ENCODE measurements at regions not wholly inside any gene's neighbourhood (a gene's known extent, or its start where the extent isn't known, plus 50 kb on each side); places are given as distances from the start of the nearest gene placed in this dataset.
"Not testable (repeated sequence)": the region's sequence is repeated elsewhere in the genome, so short reads cannot be mapped to it uniquely, and the experiment has no call there.

DNA sequence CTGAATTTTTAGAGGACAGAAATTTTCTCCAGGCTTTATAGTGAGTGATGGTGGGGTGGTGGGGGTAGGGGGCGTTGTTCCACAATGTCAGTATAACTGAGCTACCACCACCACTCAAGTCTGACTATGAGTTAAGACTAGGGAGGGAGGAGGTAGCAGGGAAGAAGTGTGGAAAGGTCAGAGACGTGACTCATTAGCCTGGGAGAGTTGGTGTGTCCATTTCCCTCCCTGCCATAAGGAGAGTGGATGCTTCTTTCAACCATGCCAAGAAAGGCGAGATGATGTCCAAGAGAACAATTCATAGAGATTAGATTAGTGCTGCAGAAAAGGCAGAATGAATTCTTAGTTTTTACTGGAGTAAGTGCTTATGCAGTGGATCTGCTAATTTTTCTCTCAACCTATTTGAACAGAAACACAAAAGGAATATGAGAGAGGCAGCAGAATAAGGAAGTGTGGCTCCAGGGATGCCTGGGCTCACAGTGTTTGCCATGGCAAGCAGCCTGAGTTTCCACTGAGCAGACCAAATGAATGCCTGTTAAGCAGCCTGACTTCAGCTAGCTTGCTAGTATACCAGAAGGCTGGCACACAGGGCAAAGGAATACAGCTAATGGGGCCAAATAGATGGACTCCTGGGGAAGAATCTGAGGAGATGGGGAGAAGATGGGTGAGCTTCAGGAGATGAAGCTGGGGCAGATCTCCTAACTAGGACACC is 708.9 kb downstream of the NTRK3 start:
- peaks cover 11% of the 10 kb centered on the region for H3K9me3 ChIP-seq
- intact Hi-C loops (cut with DNase I, micrococcal nuclease), result loop anchor here in 1 of 2 donors (5.0 kb wide), 1 partner anchor 110 kb away; no protein-coding TSS in a partner anchor
- ATAC-seq (no peak), DNase-seq (no peak)
- no peaks in the 10 kb centered on the region for H3K4me1 ChIP-seq (ENCODE audit: low read depth)
- no peak overlapping the region for H3K4me3 ChIP-seq
- no peaks in the 10 kb centered on the region for H3K36me3 ChIP-seq (ENCODE audit: low read depth)
- no peak for TF ChIP-seq CTCF (IDR thresholded peaks at IDR 0.05)

DNA sequence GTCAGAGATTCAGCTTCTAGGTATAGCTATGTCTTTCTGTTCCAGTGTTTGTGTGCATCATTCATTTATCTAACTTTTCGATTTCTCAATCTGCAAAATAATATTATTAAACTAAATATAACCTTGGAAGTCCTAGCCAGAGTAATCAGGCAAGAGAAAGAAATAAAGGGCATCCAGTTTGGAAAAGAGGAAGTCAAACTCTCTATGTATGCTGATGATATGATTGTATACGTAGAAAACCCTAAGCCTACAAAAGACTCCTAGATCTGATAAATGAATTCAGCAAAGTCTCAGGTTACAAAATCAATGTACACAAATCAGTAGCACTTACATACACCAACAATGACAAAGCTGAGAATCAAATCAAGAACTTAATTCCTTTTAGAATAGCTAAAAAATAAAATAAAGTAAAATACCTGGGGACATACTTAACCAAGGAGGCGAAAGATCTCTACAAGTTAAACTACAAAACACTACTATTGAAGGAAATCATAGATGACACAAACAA is 718.2 kb downstream of the NTRK3 start:
- no peaks in the 10 kb centered on the region for H3K36me3 ChIP-seq (ENCODE audit: low read depth)
- H3K9me3 ChIP-seq, result peaks cover 4% of the 10 kb centered on the region
- no peak for ATAC-seq
- no peak for DNase-seq
- H3K4me1 ChIP-seq (ENCODE audit: low read depth), result no peaks in the 10 kb centered on the region
- no peak for TF ChIP-seq CTCF (IDR thresholded peaks at IDR 0.05)
- intact Hi-C loops (cut with DNase I, micrococcal nuclease), result no loop called here
- no peak overlapping the region for H3K4me3 ChIP-seq

- DNase-seq, result no peak
- Histone ChIP-seq H3K36me3 (ENCODE audit: low read depth) (no peaks in the 10 kb centered on the region), H3K9me3 (peaks cover 6% of the 10 kb centered on the region), H3K4me1 (ENCODE audit: low read depth) (no peaks in the 10 kb centered on the region), H3K4me3 (no peak overlapping the region)
- no peak for TF ChIP-seq CTCF (IDR thresholded peaks at IDR 0.05)
- ATAC-seq, result no peak
- intact Hi-C loops (cut with DNase I, micrococcal nuclease), result no loop called here
Observed at GRCh38 chr15:87537295-87537694, 719.2 kb downstream of the NTRK3 start.

DNA sequence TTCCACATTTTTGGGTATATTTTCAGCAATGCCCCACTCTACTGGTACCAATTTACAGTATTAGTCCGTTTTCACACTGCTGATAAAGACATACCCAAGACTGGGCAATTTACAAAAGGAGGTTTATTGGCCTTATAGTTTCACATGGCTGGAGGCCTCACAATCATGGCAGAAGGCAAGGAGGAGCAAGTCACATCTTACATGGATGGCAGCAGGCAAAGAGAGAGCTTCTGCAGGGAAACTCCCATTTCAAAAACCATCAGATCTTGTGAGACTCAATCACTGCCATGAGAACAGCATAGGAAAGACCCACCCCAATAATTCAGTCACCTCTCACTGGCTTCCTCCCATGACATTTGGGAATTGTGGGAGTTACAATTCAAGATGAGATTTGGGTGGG is 722.9 kb downstream of the NTRK3 start:
- H3K9me3 ChIP-seq; DNase-seq; ATAC-seq; H3K4me1 ChIP-seq (ENCODE audit: low read depth); H3K36me3 ChIP-seq (ENCODE audit: low read depth); intact Hi-C loops (cut with DNase I, micrococcal nuclease); H3K4me3 ChIP-seq: not testable (repeated sequence)

- no peak for TF ChIP-seq CTCF (IDR thresholded peaks at IDR 0.05)
- H3K4me1 ChIP-seq (ENCODE audit: low read depth), result no peaks in the 10 kb centered on the region
- peaks cover 16% of the 10 kb centered on the region for H3K9me3 ChIP-seq
- no peaks in the 10 kb centered on the region for H3K36me3 ChIP-seq (ENCODE audit: low read depth)
- no peak overlapping the region for H3K4me3 ChIP-seq
- intact Hi-C loops (cut with DNase I, micrococcal nuclease), result no loop called here
- DNase-seq, result no peak
- no peak for ATAC-seq
Observed at GRCh38 chr15:87528873-87529272, 727.7 kb downstream of the NTRK3 start.

- TF ChIP-seq CTCF (IDR thresholded peaks at IDR 0.05), result no peak
- no peak overlapping the region for H3K4me3 ChIP-seq
- ATAC-seq (no peak), DNase-seq (no peak)
- no peaks in the 10 kb centered on the region for H3K36me3 ChIP-seq (ENCODE audit: low read depth)
- H3K4me1 ChIP-seq (ENCODE audit: low read depth), result no peaks in the 10 kb centered on the region
- peaks cover 19% of the 10 kb centered on the region for H3K9me3 ChIP-seq
- intact Hi-C loops (cut with DNase I, micrococcal nuclease), result no loop called here
Observed at GRCh38 chr15:87527875-87528274, 728.7 kb downstream of the NTRK3 start.

Measured in mucosa of descending colon (tissue), 3 donors.